Left hindlimb (tissue), 1 donor: ENCODE measurements at regions not wholly inside any gene's neighbourhood (a gene's known extent, or its start where the extent isn't known, plus 50 kb on each side); places are given as distances from the start of the nearest gene placed in this dataset.
A peak's percentile ranks its signal among the peaks of the same experiment; 100 is the strongest.

ENCODE experiments used
- DNase-seq: peaks from one replicate; pipeline ENCODE4 v3.0.0-alpha.2; 2018

GRCh38 chr2:226256237-226256636, 543.4 kb downstream of the IRS1 start:
- no peak for DNase-seq

- no peak for DNase-seq
Measured at GRCh38 chr2:226251661-226252060, 548.0 kb downstream of the IRS1 start.

GRCh38 chr2:226247289-226248275, 552.0 kb downstream of the IRS1 start:
- DNase-seq, result no peak

GRCh38 chr2:226234187-226234586, 565.4 kb downstream of the IRS1 start:
- no peak for DNase-seq

- no peak for DNase-seq
Measured at GRCh38 chr2:226233388-226233787, 566.2 kb downstream of the IRS1 start.

GRCh38 chr2:226228080-226228479, 571.5 kb downstream of the IRS1 start:
- no peak for DNase-seq

- DNase-seq, result no peak
Measured at GRCh38 chr2:226227341-226227740, 572.3 kb downstream of the IRS1 start.

GRCh38 chr2:226223704-226224103, 575.9 kb downstream of the IRS1 start:
- no peak for DNase-seq

- no peak for DNase-seq
Measured at GRCh38 chr2:226220511-226220910, 579.1 kb downstream of the IRS1 start.

- no peak for DNase-seq
Measured at GRCh38 chr2:226217191-226217590, 582.4 kb downstream of the IRS1 start.

GRCh38 chr2:226216575-226216974, 583.0 kb downstream of the IRS1 start:
- DNase-seq, result no peak

GRCh38 chr2:226215902-226216503, 583.6 kb downstream of the IRS1 start:
- DNase-seq, result peak; percentile 33

- no peak for DNase-seq
Measured at GRCh38 chr2:226213717-226214116, 585.9 kb downstream of the IRS1 start.

- no peak for DNase-seq
Measured at GRCh38 chr2:226211439-226211838, 588.2 kb downstream of the IRS1 start.

GRCh38 chr2:226208726-226209125, 590.9 kb downstream of the IRS1 start:
- no peak for DNase-seq

GRCh38 chr2:226207671-226208070, 591.9 kb downstream of the IRS1 start:
- no peak for DNase-seq

GRCh38 chr2:226199555-226199954, 600.1 kb downstream of the IRS1 start:
- DNase-seq, result no peak

GRCh38 chr2:226198956-226199355, 600.7 kb downstream of the IRS1 start:
- DNase-seq, result no peak

GRCh38 chr2:226190479-226191252, 609.0 kb downstream of the IRS1 start:
- DNase-seq, result no peak

GRCh38 chr2:226189061-226189460, 610.6 kb downstream of the IRS1 start:
- no peak for DNase-seq

GRCh38 chr2:226187616-226188015, 612.0 kb downstream of the IRS1 start:
- DNase-seq, result peak; percentile 35

GRCh38 chr2:226187156-226187555, 612.5 kb downstream of the IRS1 start:
- no peak for DNase-seq

GRCh38 chr2:226185616-226186211, 613.9 kb downstream of the IRS1 start:
- DNase-seq, result no peak
